ENCODE measurements at regions not wholly inside any gene's neighbourhood (a gene's known extent, or its start where the extent isn't known, plus 50 kb on each side); places are given as distances from the start of the nearest gene placed in this dataset.

DNA sequence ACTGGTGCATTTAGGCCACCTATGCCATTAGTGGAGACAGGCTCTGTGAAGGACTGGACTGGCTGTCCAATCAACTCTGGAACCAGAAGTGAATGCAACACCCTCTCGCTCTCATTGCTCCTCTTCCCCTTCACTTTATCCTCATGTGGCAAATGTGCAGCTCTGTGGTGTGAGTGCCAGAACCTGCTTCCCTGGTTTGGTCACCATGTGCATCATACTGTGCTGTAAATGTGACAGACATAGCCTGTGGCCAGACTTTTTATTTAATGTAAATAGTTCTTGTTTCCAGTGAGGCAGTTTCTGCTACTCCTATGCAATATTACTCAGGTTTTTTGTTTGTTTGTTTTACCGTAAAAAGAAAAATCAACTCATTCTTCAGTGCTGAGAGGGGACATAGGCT, 73.0 kb upstream of the PPP1R9A start:
- DNase-seq (ENCODE audit: extremely low spot score) = no peak
- POLR2A ChIA-PET = no interaction called here
- CTCF ChIA-PET = interaction anchor here (1.7 kb wide), 1 partner anchor 18 kb away, joined by 6 read pairs; no protein-coding TSS in a partner anchor
- TF ChIP-seq, protein P1, sequence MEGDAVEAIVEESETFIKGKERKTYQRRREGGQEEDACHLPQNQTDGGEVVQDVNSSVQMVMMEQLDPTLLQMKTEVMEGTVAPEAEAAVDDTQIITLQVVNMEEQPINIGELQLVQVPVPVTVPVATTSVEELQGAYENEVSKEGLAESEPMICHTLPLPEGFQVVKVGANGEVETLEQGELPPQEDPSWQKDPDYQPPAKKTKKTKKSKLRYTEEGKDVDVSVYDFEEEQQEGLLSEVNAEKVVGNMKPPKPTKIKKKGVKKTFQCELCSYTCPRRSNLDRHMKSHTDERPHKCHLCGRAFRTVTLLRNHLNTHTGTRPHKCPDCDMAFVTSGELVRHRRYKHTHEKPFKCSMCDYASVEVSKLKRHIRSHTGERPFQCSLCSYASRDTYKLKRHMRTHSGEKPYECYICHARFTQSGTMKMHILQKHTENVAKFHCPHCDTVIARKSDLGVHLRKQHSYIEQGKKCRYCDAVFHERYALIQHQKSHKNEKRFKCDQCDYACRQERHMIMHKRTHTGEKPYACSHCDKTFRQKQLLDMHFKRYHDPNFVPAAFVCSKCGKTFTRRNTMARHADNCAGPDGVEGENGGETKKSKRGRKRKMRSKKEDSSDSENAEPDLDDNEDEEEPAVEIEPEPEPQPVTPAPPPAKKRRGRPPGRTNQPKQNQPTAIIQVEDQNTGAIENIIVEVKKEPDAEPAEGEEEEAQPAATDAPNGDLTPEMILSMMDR (IDR thresholded peaks at IDR 0.05; ENCODE audit: control extremely low read depth, extremely low read depth, low read depth, missing control alignments) = no peak

DNA sequence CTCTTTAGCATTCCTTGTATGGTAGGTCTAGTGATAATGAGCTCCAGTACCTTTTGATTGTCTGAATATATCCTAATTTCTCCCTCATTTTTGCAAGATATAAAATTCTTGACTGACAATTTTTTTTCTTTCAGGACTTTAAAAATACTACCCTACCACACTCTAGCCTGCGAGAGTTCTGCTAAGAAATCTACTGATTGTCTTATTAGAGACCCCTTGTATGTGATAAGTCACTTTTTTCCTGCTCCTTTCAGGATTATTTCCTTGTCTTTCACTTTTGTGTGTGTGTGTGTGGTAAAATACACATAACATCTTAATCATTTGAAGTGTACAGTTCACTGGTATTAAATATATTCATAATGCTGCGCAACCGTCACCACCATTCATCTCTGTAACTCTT, 68.7 kb upstream of the PPP1R9A start:
- ChIA-PET POLR2A (no interaction called here), CTCF (no interaction called here)
- TF ChIP-seq, protein P1 (IDR thresholded peaks at IDR 0.05; ENCODE audit: control extremely low read depth, extremely low read depth, low read depth, missing control alignments) = no peak
- no peak for DNase-seq (ENCODE audit: extremely low spot score)

DNA sequence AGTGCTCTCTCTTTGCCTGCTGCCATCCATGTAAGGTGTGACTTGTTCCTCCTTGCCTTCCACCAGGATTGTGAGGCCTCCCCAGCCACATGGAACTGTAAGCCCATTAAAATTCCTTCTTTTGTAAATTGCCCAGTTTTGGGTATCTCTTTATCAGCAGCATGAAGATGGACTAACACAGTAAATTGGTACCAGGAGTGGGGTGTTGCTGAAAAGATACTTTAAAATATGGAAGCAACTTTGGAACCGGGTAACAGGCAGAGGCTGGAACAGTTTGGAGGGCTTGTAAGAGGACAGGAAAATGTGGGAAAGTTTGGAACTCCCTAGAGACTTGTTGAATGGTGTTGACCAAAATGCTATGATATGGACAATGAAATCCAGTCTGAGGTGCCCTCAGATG, 63.8 kb upstream of the PPP1R9A start:
- TF ChIP-seq, protein P1 (IDR thresholded peaks at IDR 0.05; ENCODE audit: control extremely low read depth, extremely low read depth, low read depth, missing control alignments) = no peak
- CTCF ChIA-PET = no interaction called here
- no peak for DNase-seq (ENCODE audit: extremely low spot score)
- POLR2A ChIA-PET = no interaction called here

DNA sequence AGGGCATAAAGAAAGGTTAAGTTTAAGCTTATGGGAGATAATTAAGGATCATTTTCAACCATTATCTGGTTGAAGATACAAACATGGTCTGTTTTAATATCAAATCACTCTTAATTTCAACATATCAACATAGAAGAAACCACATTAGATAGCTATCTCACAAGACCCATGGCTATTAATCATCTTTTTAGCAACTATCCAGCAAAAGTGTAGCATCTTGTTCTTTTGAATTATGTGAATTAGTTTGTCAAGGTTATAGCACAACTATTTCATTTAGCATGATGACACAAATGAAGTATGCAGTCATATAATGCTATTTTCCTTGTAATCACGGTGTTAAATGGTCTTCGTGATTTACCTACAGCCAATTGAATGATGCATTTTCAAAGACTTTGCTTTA, 58.9 kb upstream of the PPP1R9A start:
- ChIA-PET CTCF (no interaction called here), POLR2A (no interaction called here)
- DNase-seq (ENCODE audit: extremely low spot score) = no peak
- TF ChIP-seq, protein P1 (IDR thresholded peaks at IDR 0.05; ENCODE audit: control extremely low read depth, extremely low read depth, low read depth, missing control alignments) = no peak

DNA sequence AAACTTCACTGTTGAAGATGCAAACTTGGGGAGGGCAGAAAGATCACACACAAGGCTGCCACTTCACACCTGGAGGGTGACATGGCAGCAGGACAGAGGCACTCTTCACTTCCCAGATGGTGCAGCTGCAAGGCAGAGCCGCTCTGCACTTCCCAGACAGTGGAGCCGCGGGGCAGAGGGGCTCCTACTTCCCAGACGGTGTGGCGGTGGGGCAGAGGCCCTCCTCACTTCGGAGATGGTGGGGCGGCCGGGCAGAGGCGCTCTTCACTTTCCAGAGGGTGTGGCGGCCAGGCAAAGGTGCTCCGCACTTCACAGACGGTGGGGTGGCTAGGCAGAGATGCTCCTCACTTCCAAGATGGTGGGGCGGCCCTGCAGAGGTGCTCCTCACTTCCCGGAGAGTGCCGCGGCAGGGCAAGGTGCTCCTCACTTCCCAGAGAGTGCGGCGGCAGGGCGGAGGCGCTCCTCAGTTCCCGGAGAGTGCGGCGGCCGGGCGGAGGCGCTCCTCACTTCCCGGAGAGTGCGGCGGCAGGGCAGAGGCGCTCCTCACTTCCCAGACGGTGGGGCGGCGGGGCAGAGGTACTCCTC, 58.3 kb upstream of the PPP1R9A start:
- TF ChIP-seq, protein P1 (IDR thresholded peaks at IDR 0.05; ENCODE audit: control extremely low read depth, extremely low read depth, low read depth, missing control alignments) = no peak
- ChIA-PET CTCF (no interaction called here), POLR2A (no interaction called here)
- no peak for DNase-seq (ENCODE audit: extremely low spot score)

DNA sequence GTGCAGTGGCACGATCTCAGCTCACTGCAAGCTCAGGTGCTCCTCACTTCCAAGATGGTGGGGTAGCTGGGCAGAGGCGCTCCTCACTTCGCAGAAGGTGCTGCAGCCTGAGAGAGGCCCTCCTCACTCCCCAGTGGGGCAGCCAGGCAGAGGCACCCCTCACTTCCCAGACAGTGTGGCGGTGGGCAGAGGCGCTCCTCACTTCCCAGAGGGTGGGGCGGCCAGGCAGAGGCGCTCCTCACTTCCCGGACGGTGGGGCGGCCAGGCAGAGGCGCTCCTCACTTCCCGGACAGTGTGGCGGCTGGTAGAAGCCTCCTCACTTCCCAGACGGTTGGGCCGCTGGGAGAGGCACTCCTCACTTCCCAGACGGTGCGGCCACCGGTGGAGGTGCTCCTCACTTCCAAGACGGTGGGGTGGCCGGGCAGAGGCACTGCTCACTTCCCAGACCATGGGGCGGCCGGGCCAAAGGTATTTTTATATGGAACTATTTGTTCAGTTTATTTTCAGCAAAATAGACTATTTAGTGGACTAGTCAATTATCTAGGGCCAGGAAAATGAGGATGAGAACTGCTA, 57.7 kb upstream of the PPP1R9A start:
- POLR2A ChIA-PET = no interaction called here
- CTCF ChIA-PET = no interaction called here
- DNase-seq (ENCODE audit: extremely low spot score) = no peak
- TF ChIP-seq, protein P1 (IDR thresholded peaks at IDR 0.05; ENCODE audit: control extremely low read depth, extremely low read depth, low read depth, missing control alignments) = no peak
